T-helper 1 cell treated with Interleukin-12 subunit alpha and Interleukin-12 subunit beta and Interleukin-4 antibody, amounts not matched to agents 30 μg/mL and 1 μg/mL, for 36 hours (primary cell): ENCODE measurements at regions not wholly inside any gene's neighbourhood (a gene's known extent, or its start where the extent isn't known, plus 50 kb on each side); places are given as distances from the start of the nearest gene placed in this dataset.
"Not testable (repeated sequence)": the region's sequence is repeated elsewhere in the genome, so short reads cannot be mapped to it uniquely, and the experiment has no call there.

ENCODE experiments used
- H3K27ac Mint-ChIP-seq: one replicate; pipeline ENCODE4 v1.8.0; 2021; ENCODE audit warnings: mild to moderate bottlenecking, mixed read lengths
- H3K27me3 Mint-ChIP-seq: one replicate; pipeline ENCODE4 v1.8.0; 2021; ENCODE audit warnings: low read depth, mixed read lengths
- H3K36me3 Mint-ChIP-seq: one replicate; pipeline ENCODE4 v1.8.0; 2021; ENCODE audit warnings: low read depth, mixed read lengths
- H3K4me1 Mint-ChIP-seq: one replicate; pipeline ENCODE4 v1.8.0; 2021; ENCODE audit warnings: low read depth, mixed read lengths
- H3K4me3 Mint-ChIP-seq: one replicate; pipeline ENCODE4 v1.8.0; 2021; ENCODE audit warnings: mild to moderate bottlenecking, moderate library complexity, mixed read lengths
- H3K9me3 Mint-ChIP-seq: one replicate; pipeline ENCODE4 v1.8.0; 2021; ENCODE audit warnings: mixed read lengths

DNA sequence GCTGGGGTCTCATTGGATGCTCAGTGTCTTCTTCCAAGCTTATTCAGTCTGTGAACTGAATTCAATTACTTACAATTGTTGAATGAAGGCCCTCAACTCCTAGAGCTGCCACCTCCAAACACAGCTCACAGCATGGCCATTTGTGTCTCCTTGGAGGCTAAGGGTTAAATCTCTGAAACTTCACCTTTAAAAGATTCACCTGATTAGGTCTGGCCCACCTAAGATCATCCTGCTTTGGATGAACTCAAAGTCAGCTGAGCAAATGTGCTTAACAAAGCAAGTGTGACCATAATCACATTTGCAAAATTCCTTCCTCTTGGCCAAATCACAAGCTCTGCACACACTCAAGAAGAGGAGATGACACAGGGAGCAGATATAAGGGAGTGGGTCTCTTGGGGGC lies 118.2 kb downstream of the ART5 start:
- not testable (repeated sequence) for H3K4me1 Mint-ChIP-seq, H3K36me3 Mint-ChIP-seq, H3K4me3 Mint-ChIP-seq, H3K27ac Mint-ChIP-seq, H3K27me3 Mint-ChIP-seq
- H3K9me3 Mint-ChIP-seq: peaks cover 15% of the 10 kb centered on the region

DNA sequence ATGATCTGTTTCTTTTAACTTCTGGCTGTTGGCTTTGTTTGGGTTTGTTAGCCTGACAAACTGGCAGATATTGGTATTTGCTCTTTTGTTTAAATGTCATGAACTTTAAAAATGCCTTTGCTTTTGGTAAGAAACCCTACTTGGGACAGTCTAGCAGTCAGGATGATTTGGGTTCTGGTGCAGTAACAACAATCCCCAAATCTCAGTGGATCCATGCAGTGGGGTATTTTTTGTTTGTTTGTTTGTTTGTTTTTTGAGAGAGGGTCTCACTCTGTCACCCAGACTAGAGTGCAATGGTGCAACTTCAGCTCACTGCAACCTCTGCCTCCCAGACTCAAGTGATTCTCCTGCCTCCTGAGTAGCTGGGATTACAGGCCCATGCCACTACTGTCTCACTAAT lies 120.9 kb downstream of the ART5 start:
- not testable (repeated sequence) for H3K27ac Mint-ChIP-seq, H3K27me3 Mint-ChIP-seq, H3K36me3 Mint-ChIP-seq, H3K4me3 Mint-ChIP-seq, H3K4me1 Mint-ChIP-seq
- peaks cover 15% of the 10 kb centered on the region for H3K9me3 Mint-ChIP-seq

DNA sequence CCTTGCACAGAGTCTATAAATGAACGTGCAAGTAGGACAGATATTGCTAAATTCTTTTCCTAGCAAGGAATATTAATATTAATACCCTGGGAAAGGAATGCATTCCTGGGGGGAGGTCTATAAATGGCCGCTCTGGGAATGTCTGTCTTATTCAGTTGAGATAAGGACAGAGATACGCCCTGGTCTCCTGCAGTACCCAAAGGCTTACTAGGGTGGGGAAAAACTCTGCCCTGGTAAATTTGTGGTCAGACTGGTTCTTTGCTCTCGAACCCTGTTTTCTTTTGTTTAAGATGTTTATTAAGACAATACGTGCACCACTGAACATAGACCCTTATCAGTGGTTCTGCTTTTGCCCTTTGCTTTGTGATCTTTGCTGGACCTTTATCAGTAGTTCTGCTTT lies 122.0 kb downstream of the ART5 start:
- not testable (repeated sequence) for H3K27me3 Mint-ChIP-seq, H3K4me1 Mint-ChIP-seq, H3K4me3 Mint-ChIP-seq, H3K36me3 Mint-ChIP-seq, H3K27ac Mint-ChIP-seq
- H3K9me3 Mint-ChIP-seq: peaks cover 15% of the 10 kb centered on the region

DNA sequence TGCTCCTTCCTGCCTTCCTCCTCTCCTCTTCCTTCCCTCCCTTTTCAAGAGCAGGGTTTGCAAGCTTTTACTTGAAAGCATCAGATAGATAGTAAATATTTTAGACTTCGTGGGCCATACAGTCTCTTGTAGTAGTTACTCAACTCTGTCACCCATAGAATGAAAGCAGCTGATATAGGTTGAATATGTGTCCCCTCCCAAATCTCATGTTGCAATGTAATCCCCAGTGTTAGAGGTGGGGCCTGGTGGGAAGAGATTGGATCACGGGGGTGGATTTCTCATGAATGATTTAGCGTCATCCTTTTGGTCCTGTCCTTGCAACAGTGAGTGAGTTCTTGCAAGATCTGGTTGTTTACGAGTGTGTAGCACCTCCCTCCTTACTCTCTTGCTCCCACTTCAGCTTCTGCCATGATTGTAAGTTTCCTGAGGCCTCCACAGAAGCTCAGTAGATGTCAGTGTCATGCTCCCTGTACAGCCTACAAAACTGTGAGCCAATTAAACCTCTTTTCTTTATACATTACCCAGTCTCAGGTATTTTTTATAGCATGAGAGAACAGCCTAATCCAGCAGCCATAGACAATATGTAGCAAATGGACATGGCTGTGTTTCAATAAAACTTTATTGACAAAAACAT lies 124.7 kb downstream of the ART5 start:
- not testable (repeated sequence) for H3K4me3 Mint-ChIP-seq, H3K27ac Mint-ChIP-seq, H3K36me3 Mint-ChIP-seq, H3K4me1 Mint-ChIP-seq, H3K27me3 Mint-ChIP-seq
- H3K9me3 Mint-ChIP-seq: peaks cover 15% of the 10 kb centered on the region

DNA sequence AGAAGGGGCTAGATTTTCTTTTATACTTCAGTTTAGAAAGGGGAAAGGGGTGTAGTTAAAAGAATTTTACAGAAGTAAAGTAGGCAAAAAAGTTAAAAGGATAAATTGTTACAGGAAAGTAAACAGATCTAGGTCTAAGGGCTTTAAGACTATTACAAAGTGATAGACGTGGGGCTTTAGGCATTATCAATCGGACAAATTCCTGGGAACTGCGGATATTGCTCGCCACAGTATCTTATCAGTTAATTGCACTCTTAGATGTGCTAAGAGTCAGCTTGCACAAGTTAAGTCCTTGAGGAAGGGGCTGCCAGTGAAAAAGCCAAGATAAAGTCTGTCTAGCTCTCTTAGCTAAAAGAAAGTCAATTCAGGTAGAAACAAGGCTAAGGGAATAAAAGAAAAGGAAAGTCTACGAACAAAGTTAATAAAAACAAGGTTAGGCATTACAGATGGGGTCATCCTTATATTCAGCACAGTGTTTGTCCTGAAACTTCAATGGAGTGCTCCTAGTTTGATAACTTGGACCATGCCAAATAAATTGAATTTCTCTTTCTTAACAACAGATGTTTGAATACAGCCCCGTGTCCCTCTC lies 125.4 kb downstream of the ART5 start:
- H3K4me3 Mint-ChIP-seq, H3K36me3 Mint-ChIP-seq, H3K27me3 Mint-ChIP-seq, H3K27ac Mint-ChIP-seq: not testable (repeated sequence)
- Mint-ChIP-seq H3K4me1 (peaks cover 11% of the 10 kb centered on the region), H3K9me3 (peaks cover 15% of the 10 kb centered on the region)

- H3K9me3 Mint-ChIP-seq, H3K36me3 Mint-ChIP-seq, H3K27me3 Mint-ChIP-seq: not testable (repeated sequence)
- Mint-ChIP-seq H3K4me3 (peak overlapping the region; percentile 25), H3K4me1 (peaks cover 19% of the 10 kb centered on the region), H3K27ac (peak overlapping the region; percentile 61)
Measured at GRCh38 chr11:3514635-3515424, 127.0 kb downstream of the ART5 start.

DNA sequence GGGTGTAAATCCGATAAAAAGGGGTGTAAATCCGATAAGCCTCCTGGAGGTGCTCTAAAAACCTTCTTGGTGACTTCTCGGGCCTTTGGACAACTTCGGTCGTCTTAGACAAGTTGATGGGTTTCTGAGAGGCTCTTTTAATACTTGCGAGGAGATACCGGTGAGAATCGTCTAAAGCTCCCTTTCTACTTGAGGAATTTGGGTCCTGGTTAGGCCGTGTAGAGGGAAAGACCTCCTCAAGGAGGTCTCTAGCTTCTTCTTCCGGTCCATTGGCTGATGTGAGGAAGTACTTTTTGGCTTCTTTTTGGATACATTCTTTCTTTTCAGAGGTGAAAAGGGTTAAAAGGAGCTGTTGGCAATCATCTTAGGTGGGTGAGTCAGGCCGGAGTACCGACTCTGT lies 128.5 kb downstream of the ART5 start:
- not testable (repeated sequence) for H3K27me3 Mint-ChIP-seq, H3K36me3 Mint-ChIP-seq, H3K9me3 Mint-ChIP-seq
- peaks cover 19% of the 10 kb centered on the region for H3K4me1 Mint-ChIP-seq
- peak overlapping the region; percentile 87 for H3K27ac Mint-ChIP-seq
- H3K4me3 Mint-ChIP-seq: peak overlapping the region; percentile 52

- not testable (repeated sequence) for H3K36me3 Mint-ChIP-seq, H3K27me3 Mint-ChIP-seq, H3K4me3 Mint-ChIP-seq, H3K9me3 Mint-ChIP-seq
- Mint-ChIP-seq H3K4me1 (peaks cover 19% of the 10 kb centered on the region), H3K27ac (peak overlapping the region; percentile 84)
Measured at GRCh38 chr11:3512751-3513150, 129.0 kb downstream of the ART5 start.

GRCh38 chr11:3512133-3512703 lies 129.6 kb downstream of the ART5 start:
- peak overlapping the region; percentile 84 for H3K27ac Mint-ChIP-seq
- H3K36me3 Mint-ChIP-seq, H3K27me3 Mint-ChIP-seq, H3K9me3 Mint-ChIP-seq: not testable (repeated sequence)
- peaks cover 19% of the 10 kb centered on the region for H3K4me1 Mint-ChIP-seq
- peak overlapping the region; percentile 76 for H3K4me3 Mint-ChIP-seq

GRCh38 chr11:3511416-3512132 lies 130.2 kb downstream of the ART5 start:
- Mint-ChIP-seq H3K27ac (peak overlapping the region; percentile 84), H3K4me3 (peak overlapping the region; percentile 76), H3K4me1 (peaks cover 19% of the 10 kb centered on the region)
- not testable (repeated sequence) for H3K9me3 Mint-ChIP-seq, H3K27me3 Mint-ChIP-seq, H3K36me3 Mint-ChIP-seq

DNA sequence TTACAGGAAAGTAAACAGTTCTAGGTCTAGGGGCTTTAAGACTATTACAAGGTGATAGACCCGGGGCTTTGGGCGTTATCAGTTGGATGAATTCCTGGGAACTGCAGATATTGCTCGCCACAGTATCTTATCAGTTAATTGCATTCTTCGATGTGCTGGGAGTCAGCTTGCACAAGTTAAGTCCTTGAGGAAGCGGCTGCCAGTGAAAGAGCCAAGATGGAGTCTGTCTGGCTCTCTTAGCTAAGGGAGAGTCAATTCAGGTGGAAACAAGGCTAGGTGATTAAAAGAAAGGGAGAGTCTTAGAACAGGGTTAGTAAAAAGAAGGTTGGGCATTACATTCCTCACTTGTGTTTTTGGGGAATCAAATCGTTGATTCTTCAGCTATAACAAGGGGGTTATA lies 130.6 kb upstream of the ZNF195 start:
- not testable (repeated sequence) for H3K27ac Mint-ChIP-seq, H3K27me3 Mint-ChIP-seq, H3K9me3 Mint-ChIP-seq, H3K4me3 Mint-ChIP-seq, H3K36me3 Mint-ChIP-seq
- peaks cover 21% of the 10 kb centered on the region for H3K4me1 Mint-ChIP-seq

- H3K36me3 Mint-ChIP-seq, H3K9me3 Mint-ChIP-seq, H3K27me3 Mint-ChIP-seq, H3K4me3 Mint-ChIP-seq, H3K4me1 Mint-ChIP-seq, H3K27ac Mint-ChIP-seq: not testable (repeated sequence)
Measured at GRCh38 chr11:3499198-3499597, 120.3 kb upstream of the ZNF195 start.

DNA sequence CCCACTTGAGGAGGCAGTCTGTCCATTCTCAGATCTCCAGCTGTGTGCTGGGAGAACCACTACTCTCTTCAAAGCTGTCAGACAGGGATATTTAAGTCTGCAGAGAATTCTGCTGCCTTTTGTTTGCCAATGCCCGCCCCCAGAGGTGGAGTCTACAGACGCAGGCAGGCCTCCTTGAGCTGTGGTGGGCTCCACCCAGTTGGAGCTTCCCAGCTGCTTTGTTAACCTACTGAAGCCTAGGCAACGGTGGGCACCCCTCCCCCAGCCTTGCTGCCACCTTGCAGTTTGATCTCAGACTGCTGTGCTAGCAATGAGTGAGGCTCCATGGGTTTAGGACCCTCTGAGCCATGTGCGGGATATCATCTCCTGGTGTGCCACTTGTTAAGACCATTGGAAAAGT lies 119.4 kb upstream of the ZNF195 start:
- not testable (repeated sequence) for H3K9me3 Mint-ChIP-seq, H3K4me1 Mint-ChIP-seq, H3K27me3 Mint-ChIP-seq, H3K36me3 Mint-ChIP-seq, H3K27ac Mint-ChIP-seq, H3K4me3 Mint-ChIP-seq

DNA sequence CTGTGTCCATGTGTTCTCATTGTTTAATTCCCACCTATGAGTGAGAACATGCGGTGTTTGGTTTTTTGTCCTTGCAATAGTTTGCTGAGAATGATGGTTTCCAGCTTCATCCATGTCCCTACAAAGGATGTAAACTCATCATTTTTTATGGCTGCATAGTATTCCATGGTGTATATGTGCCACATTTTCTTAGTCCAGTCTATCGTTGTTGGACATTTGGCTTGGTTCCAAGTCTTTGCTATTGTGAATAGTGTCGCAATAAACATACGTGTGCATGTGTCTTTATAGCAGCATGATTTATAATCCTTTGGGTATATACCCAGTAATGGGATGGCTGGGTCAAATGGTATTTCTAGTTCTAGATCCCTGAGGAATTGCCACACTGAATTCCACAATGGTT lies 114.2 kb upstream of the ZNF195 start:
- not testable (repeated sequence) for H3K36me3 Mint-ChIP-seq, H3K27me3 Mint-ChIP-seq, H3K27ac Mint-ChIP-seq, H3K4me1 Mint-ChIP-seq, H3K9me3 Mint-ChIP-seq, H3K4me3 Mint-ChIP-seq

- H3K4me3 Mint-ChIP-seq, H3K27ac Mint-ChIP-seq, H3K4me1 Mint-ChIP-seq, H3K36me3 Mint-ChIP-seq, H3K9me3 Mint-ChIP-seq, H3K27me3 Mint-ChIP-seq: not testable (repeated sequence)
Measured at GRCh38 chr11:3488003-3488402, 109.1 kb upstream of the ZNF195 start.
